GM10266 (cell line): ENCODE measurements at regions not wholly inside any gene's neighbourhood (a gene's known extent, or its start where the extent isn't known, plus 50 kb on each side); places are given as distances from the start of the nearest gene placed in this dataset.
"Not testable (repeated sequence)": the region's sequence is repeated elsewhere in the genome, so short reads cannot be mapped to it uniquely, and the experiment has no call there.

Experiments
- DNase-seq: peaks from one replicate; pipeline ENCODE4 v3.0.0; 2012; ENCODE audit errors: extremely low spot score
- CTCF ChIP-seq: IDR thresholded peaks from 2 replicates; pipeline ENCODE4 v1.5.1; 2012; ENCODE audit warnings: mild to moderate bottlenecking, low read depth; ENCODE audit not compliant: control insufficient read depth, insufficient read depth; ENCODE audit errors: missing control alignments

- no peak for DNase-seq
- TF ChIP-seq CTCF: no peak
Measured at GRCh38 chr7:25686493-25686892, 458.2 kb upstream of the NPVF start.

- no peak for DNase-seq
- TF ChIP-seq CTCF: no peak
Measured at GRCh38 chr7:25694211-25694610, 457.8 kb upstream of the NFE2L3 start.

- TF ChIP-seq CTCF: no peak
- no peak for DNase-seq
Measured at GRCh38 chr7:25694699-25695098, 457.3 kb upstream of the NFE2L3 start.

GRCh38 chr7:25696571-25696970 lies 455.4 kb upstream of the NFE2L3 start:
- TF ChIP-seq CTCF: no peak
- DNase-seq: no peak

GRCh38 chr7:25698451-25699113 lies 453.4 kb upstream of the NFE2L3 start:
- no peak for TF ChIP-seq CTCF

GRCh38 chr7:25700141-25700540 lies 451.9 kb upstream of the NFE2L3 start:
- not testable (repeated sequence) for DNase-seq

More at GRCh38 chr7:25698451-25699113, 453.4 kb upstream of the NFE2L3 start:
- no peak for DNase-seq

GRCh38 chr7:25704413-25704812 lies 447.6 kb upstream of the NFE2L3 start:
- DNase-seq: no peak
- TF ChIP-seq CTCF: no peak

GRCh38 chr7:25706764-25707163 lies 445.2 kb upstream of the NFE2L3 start:
- no peak for TF ChIP-seq CTCF
- no peak for DNase-seq
